Putamen (tissue), 1 donor: ENCODE measurements at regions not wholly inside any gene's neighbourhood (a gene's known extent, or its start where the extent isn't known, plus 50 kb on each side); places are given as distances from the start of the nearest gene placed in this dataset.

Experiments used
- DNase-seq: peaks from one replicate; pipeline ENCODE4 v3.0.0-alpha.2; 2016; ENCODE audit warnings: low spot score

GRCh38 chr1:30819244-30819571 lies 61.6 kb upstream of the LAPTM5 start:
- DNase-seq: no peak

- DNase-seq: no peak
Measured at GRCh38 chr1:30818568-30819243, 61.1 kb upstream of the LAPTM5 start.

DNA sequence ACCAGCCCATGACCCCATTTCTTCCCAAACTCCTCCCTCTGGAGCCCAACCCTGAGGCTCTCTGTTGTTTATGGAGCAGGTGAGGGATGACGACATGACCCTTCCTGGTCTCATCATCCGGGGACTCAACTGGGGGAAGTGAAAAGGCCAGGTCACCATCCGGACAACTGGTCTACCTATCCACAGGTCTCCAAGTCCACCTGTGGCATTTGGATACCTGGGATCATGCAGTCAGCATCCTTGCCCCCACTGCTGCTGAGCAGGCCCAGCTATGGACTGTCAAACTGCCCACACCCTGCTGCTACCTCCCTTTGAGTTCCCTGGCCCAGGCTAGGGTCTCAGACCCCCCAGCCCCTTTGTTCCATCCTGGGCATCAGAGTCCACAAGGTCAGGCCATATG lies 60.0 kb upstream of the LAPTM5 start:
- DNase-seq: no peak

DNA sequence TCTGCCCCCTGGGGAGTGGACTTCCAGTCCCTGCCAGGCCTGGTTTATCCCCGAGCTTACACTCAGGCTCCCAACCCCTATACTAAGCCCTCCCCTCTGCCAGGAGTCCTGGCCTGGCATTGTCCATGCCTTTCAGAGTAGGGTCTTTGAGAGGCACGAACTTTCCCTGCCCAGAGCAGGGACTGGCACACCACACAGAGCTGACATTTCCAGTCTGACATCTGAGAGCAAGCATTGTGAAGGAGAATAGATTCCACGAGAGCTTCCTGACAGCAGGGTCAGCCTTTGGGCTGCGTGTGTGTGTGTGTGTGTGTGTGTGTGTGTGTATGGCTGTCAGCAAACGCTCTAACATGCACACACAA lies 59.5 kb upstream of the LAPTM5 start:
- no peak for DNase-seq

GRCh38 chr1:30816211-30817076 lies 58.9 kb upstream of the LAPTM5 start:
- DNase-seq: peak; percentile 93

GRCh38 chr1:30815556-30815955 lies 58.0 kb upstream of the LAPTM5 start:
- no peak for DNase-seq

DNA sequence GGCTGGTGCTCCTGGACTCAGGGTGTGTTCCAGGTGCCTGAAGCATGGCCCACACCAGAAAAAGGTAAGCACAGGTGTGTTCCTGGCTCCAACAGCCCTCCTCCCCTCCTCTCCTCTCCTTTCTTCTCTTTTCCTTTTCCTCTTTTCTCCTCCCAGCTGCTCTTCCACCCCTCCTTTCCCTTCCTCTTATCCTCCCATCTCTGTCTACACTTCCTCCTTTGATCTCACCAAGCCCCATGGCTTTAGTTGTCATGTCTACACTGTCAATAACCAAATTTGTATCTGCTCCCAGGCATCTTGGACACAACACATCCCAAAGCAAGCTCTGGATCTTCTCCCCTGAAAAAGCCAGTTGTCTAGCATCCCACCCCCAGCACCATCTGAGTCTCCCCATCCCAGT lies 56.7 kb upstream of the LAPTM5 start:
- no peak for DNase-seq

DNA sequence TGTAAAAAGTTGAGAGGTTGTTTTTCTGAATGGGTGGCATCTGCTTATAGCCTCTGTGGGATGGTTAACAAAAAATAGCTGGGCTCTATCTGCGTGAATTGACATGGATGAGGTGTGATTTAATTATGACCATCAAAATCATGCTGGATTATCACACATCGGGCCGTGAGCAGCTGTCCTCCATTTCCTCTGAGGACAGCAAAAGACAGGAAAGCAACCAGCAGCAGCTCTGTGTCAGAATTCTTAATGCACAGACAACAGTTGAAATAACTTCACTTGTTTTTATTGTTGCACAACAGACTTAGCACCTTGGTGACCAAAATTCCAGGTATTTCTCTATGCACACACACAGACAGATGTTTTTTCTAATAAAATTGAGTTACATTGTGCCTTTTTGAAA lies 54.5 kb upstream of the LAPTM5 start:
- no peak for DNase-seq

- DNase-seq: no peak
Measured at GRCh38 chr1:30811187-30811586, 53.6 kb upstream of the LAPTM5 start.

DNA sequence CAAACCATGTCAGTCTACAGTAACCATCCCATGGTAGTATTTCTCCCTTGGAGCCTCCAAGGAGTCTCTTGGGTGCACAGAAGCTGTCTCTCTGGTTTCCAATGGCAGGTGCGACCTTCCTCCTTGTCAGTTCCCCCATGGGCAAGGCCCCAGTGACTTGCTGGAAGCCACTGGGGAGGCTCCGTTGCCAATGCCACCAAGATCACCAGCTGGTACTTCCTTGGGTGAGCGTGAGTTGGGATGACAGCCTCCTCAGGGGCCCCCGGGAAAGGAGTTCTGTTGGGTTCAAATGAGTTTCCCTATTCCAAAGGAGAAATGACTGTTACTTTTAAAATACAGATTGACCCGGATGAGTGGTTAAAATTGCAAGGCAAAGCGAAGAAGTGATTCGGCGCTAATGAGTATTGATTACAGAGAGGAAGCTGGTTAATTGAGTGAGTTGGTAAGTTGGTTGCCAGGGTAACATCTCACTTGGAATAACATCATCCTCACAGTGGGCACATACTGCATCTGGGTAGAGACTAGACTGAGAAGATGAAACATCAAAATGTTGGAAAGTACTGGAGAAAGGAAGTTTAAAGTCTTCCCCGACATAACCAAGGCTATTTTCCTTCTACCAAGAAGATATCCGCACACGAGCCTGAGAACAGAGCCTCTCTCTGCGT lies 53.0 kb upstream of the LAPTM5 start:
- no peak for DNase-seq

- no peak for DNase-seq
Measured at GRCh38 chr1:30809514-30810263, 52.1 kb upstream of the LAPTM5 start.

GRCh38 chr1:30808067-30808662 lies 50.6 kb upstream of the LAPTM5 start:
- no peak for DNase-seq

- no peak for DNase-seq
Measured at GRCh38 chr1:30807318-30808066, 49.9 kb upstream of the LAPTM5 start.
